Bronchial epithelial cell (primary cell): ENCODE measurements at regions not wholly inside any gene's neighbourhood (a gene's known extent, or its start where the extent isn't known, plus 50 kb on each side); places are given as distances from the start of the nearest gene placed in this dataset.
"Not testable (repeated sequence)": the region's sequence is repeated elsewhere in the genome, so short reads cannot be mapped to it uniquely, and the experiment has no call there.

Experiments
- DNase-seq: peaks from one replicate; pipeline ENCODE4 v3.0.0-alpha.2; 2010; ENCODE audit warnings: low read depth
- FAIRE-seq: peaks from 2 replicates; lab custom pipeline; 2011; peaks lifted over from hg19 to GRCh38; lab: Jason Lieb, UNC
- H3K27me3 ChIP-seq: 2 replicates; pipeline ENCODE4 v1.5.1; 2011; ENCODE audit warnings: low read length; ENCODE audit not compliant: control insufficient read depth, insufficient read depth
- H3K36me3 ChIP-seq: 2 replicates; pipeline ENCODE4 v1.5.1; 2011; ENCODE audit warnings: low read length; ENCODE audit not compliant: control insufficient read depth, insufficient read depth
- H3K4me3 ChIP-seq: 2 replicates; pipeline ENCODE4 v1.5.1; 2011; ENCODE audit warnings: mild to moderate bottlenecking, low read depth, low read length, control low read depth
- TF ChIP-seq, protein P1 (sequence below): IDR thresholded peaks from 2 replicates; pipeline ENCODE4 v1.5.1; 2011; ENCODE audit warnings: mild to moderate bottlenecking, moderate library complexity, low read length, control low read depth, inconsistent platforms; ENCODE audit not compliant: insufficient read depth, severe bottlenecking

GRCh38 chr13:88288326-88288725 is 617.2 kb downstream of the SLITRK5 start:
- Histone ChIP-seq H3K36me3 (no peaks in the 10 kb centered on the region), H3K4me3 (no peak overlapping the region), H3K27me3 (no peaks in the 10 kb centered on the region)
- TF ChIP-seq, protein P1, sequence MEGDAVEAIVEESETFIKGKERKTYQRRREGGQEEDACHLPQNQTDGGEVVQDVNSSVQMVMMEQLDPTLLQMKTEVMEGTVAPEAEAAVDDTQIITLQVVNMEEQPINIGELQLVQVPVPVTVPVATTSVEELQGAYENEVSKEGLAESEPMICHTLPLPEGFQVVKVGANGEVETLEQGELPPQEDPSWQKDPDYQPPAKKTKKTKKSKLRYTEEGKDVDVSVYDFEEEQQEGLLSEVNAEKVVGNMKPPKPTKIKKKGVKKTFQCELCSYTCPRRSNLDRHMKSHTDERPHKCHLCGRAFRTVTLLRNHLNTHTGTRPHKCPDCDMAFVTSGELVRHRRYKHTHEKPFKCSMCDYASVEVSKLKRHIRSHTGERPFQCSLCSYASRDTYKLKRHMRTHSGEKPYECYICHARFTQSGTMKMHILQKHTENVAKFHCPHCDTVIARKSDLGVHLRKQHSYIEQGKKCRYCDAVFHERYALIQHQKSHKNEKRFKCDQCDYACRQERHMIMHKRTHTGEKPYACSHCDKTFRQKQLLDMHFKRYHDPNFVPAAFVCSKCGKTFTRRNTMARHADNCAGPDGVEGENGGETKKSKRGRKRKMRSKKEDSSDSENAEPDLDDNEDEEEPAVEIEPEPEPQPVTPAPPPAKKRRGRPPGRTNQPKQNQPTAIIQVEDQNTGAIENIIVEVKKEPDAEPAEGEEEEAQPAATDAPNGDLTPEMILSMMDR, result no peak
- DNase-seq (no peak), FAIRE-seq (no peak)

DNA sequence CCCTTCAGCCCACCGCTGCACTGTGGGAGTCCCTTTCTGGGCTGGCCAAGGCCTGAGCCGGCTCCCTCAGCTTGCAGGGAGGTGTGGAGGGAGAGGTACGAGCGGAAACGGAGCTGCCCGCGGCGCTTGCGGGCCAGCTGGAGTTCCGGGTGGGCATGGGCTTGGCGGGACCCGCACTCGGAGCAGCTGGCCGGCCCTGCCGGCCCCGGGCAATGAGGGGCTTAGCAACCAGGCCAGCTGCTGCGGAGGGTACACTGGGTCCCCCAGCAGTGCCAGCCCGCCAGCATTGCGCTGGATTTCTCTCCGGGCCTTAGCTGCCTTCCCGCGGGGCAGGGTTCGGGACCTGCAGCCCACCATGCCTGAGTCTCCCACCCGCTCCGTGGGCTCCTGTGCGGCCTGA is 620.6 kb downstream of the SLITRK5 start:
- not testable (repeated sequence) for FAIRE-seq, H3K4me3 ChIP-seq, DNase-seq, H3K27me3 ChIP-seq, H3K36me3 ChIP-seq

GRCh38 chr13:88294368-88294767 is 623.2 kb downstream of the SLITRK5 start:
- TF ChIP-seq, protein P1, result no peak
- no peak overlapping the region for H3K4me3 ChIP-seq
- DNase-seq (no peak), FAIRE-seq (no peak)
- no peaks in the 10 kb centered on the region for H3K36me3 ChIP-seq
- H3K27me3 ChIP-seq, result no peaks in the 10 kb centered on the region

DNA sequence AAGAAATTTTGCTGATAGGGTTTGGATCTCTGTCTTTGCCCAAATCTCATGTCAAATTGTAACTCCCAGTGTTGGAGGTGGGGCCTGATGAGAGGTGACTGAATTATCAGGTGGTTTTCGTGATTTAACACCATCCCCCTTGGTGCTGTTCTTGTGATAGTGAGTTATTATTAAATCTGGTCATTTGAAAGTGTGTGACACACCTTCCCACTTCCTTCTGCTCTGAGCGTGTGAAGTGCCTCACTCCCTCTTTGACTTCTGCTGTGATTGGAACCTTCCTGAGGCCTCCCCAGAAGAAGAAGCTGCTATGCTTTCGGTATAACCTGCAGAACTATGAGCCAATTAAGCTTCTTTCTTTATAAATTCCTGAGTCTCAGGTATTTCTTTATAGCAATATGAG is 632.0 kb downstream of the SLITRK5 start:
- H3K27me3 ChIP-seq, result no peaks in the 10 kb centered on the region
- DNase-seq, result no peak
- no peak overlapping the region for H3K4me3 ChIP-seq
- no peak for FAIRE-seq
- TF ChIP-seq, protein P1, result no peak
- H3K36me3 ChIP-seq, result no peaks in the 10 kb centered on the region

DNA sequence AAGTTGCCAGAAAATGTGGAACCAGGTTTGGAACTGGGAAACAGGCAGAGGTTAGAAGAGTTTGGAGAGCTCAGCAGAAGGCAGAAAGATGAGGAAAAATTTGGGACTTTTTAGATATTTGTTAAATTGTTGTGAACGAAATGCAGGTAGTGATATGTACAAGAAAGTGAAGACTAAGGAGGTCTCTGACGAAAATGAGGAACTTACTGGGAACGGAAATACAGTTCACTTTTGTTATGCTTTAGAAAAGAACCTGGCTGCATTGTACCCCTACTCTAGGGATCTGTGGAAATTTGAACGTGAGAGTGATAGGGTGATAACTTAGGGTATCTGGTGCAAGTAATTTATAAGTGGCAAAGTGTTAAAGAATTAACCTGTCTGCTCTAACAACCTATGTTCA is 632.4 kb downstream of the SLITRK5 start:
- no peaks in the 10 kb centered on the region for H3K36me3 ChIP-seq
- no peak for FAIRE-seq
- DNase-seq, result no peak
- H3K4me3 ChIP-seq, result no peak overlapping the region
- TF ChIP-seq, protein P1, result no peak
- H3K27me3 ChIP-seq, result no peaks in the 10 kb centered on the region

- FAIRE-seq, result no peak
- no peaks in the 10 kb centered on the region for H3K36me3 ChIP-seq
- H3K4me3 ChIP-seq, result no peak overlapping the region
- H3K27me3 ChIP-seq, result no peaks in the 10 kb centered on the region
- TF ChIP-seq, protein P1, result no peak
- DNase-seq, result no peak
Measured at GRCh38 chr13:88314496-88314895, 643.3 kb downstream of the SLITRK5 start.
